ENCODE measurements at regions not wholly inside any gene's neighbourhood (a gene's known extent, or its start where the extent isn't known, plus 50 kb on each side); places are given as distances from the start of the nearest gene placed in this dataset.

DNA sequence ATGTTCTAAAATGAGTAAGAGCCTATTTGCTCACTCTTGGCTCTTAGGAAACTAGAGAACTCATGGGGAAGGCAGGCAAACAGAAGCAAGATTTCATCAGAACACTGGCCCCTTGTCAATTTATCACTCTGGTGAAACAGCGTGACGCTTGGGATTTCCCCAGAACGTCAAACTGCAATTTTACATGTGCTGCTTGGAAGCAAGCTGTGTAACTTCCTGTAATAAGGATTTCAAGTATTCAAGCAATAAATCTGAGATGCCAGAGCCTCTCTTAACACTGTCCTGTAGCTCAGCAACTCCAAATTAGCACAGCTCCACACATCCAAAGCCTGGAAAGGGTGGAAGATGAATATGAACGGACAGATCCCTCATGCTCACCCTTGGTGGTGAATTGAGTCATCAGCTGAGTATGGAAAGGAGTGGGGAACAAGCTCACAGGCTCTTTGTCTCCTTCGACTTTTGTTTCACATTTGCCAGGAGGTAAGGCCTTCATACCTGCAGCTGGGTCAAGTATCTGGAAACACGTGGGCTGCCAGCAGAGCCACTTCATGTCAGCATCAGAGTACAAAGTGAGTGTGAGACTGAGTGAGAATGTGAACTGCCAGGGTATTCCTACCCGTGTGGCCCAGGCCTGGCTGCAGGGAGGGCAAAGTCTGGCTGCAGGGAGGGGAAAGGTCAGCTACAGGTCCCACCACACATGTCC lies 140.4 kb upstream of the NAMPT start:
- Histone ChIP-seq H3K27ac (ENCODE audit: low read depth, low read length) (no peak overlapping the region), H3K4me2 (ENCODE audit: low read length) (no peak overlapping the region), H3K79me2 (ENCODE audit: insufficient read depth, low read length) (no peaks in the 10 kb centered on the region), H3K9me2 (ENCODE audit: insufficient read depth) (no peaks in the 10 kb centered on the region), H3K4me3 (replicated peaks in 1 of 2; ENCODE audit: low read depth in 1 of 2, low read length in 2 of 2) (no peak overlapping the region), H2AFZ (ENCODE audit: low read depth, low read length, poor library complexity, severe bottlenecking) (no peak overlapping the region), H3K9me3 (ENCODE audit: control insufficient read depth in 1 of 2, insufficient read depth in 1 of 2, low read depth in 1 of 2, low read length in 2 of 2) (no peaks in the 10 kb centered on the region), H3K27me3 (ENCODE audit: insufficient read depth, low read length) (no peaks in the 10 kb centered on the region), H4K20me1 (ENCODE audit: insufficient read depth) (no peaks in the 10 kb centered on the region), H3K9ac (ENCODE audit: low read length) (no peak overlapping the region), H3K36me3 (ENCODE audit: control insufficient read depth in 1 of 2, insufficient read depth in 2 of 2, low read length in 2 of 2) (no peaks in the 10 kb centered on the region), H3K4me1 (ENCODE audit: control insufficient read depth in 1 of 2, insufficient read depth in 2 of 2, low read length in 2 of 2) (no peaks in the 10 kb centered on the region)
- no peak for DNase-seq (ENCODE audit: low read depth, low spot score)
- POLR2A ChIA-PET, result no interaction called here
- TF ChIP-seq TCF7L2 (IDR thresholded peaks at IDR 0.05; ENCODE audit: borderline replicate concordance, extremely low read depth, insufficient read depth, insufficient read length) (no peak), CEBPB (IDR thresholded peaks at IDR 0.05; ENCODE audit: low read depth) (no peak), EZH2 (IDR thresholded peaks at IDR 0.05) (no peak)
- ATAC-seq, result no peak
- CTCF ChIA-PET, result no interaction called here
- RAD21 ChIA-PET (ENCODE audit: low non-redundant PET in 1 of 2, low total read pairs in 2 of 2, uncharacterized antibody in 2 of 2, unreplicated experiment in 2 of 2), result interaction anchor here in 1 of 2 experiments (0.7 kb wide), 1 partner anchor 118 kb away, joined by 3 read pairs; no protein-coding TSS in a partner anchor
- intact Hi-C loops (cut with micrococcal nuclease), result no loop called here
- no TSS peak for BruUV-seq (replicated peaks)

DNA sequence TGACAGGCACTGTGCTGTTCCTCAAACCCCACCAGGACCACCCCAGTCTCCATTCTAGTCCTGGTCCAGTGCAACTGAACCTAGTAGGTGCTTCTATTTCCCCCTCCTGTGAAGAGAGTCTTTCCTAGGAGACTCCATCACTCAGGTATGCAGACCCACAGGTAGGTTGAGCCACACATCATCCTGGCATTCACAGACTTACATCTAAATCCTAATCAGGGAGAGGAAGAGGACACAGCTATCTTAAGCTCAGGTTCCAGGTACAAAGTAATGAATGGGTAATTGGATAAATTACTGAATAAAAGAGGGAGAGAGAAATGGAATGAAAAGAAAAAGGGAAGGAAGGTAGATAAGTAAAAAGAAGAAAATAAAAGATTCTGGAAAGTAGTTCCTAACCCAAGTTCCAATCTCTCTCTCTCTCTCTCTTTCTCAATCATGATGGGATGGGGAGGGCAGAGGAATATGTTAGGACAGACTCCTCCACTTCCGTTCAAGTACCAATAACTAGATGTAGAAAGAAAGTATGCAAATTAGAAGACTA lies 139.8 kb upstream of the NAMPT start:
- CTCF ChIA-PET, result no interaction called here
- BruUV-seq (replicated peaks), result no TSS peak
- Histone ChIP-seq H2AFZ (ENCODE audit: low read depth, low read length, poor library complexity, severe bottlenecking) (no peak overlapping the region), H3K9me2 (ENCODE audit: insufficient read depth) (no peaks in the 10 kb centered on the region), H4K20me1 (ENCODE audit: insufficient read depth) (no peaks in the 10 kb centered on the region), H3K4me2 (ENCODE audit: low read length) (no peak overlapping the region), H3K4me1 (ENCODE audit: control insufficient read depth in 1 of 2, insufficient read depth in 2 of 2, low read length in 2 of 2) (no peaks in the 10 kb centered on the region), H3K27ac (ENCODE audit: low read depth, low read length) (no peak overlapping the region), H3K36me3 (ENCODE audit: control insufficient read depth in 1 of 2, insufficient read depth in 2 of 2, low read length in 2 of 2) (no peaks in the 10 kb centered on the region), H3K9ac (ENCODE audit: low read length) (no peak overlapping the region), H3K9me3 (ENCODE audit: control insufficient read depth in 1 of 2, insufficient read depth in 1 of 2, low read depth in 1 of 2, low read length in 2 of 2) (no peaks in the 10 kb centered on the region), H3K27me3 (ENCODE audit: insufficient read depth, low read length) (no peaks in the 10 kb centered on the region), H3K79me2 (ENCODE audit: insufficient read depth, low read length) (no peaks in the 10 kb centered on the region), H3K4me3 (replicated peaks in 1 of 2; ENCODE audit: low read depth in 1 of 2, low read length in 2 of 2) (no peak overlapping the region)
- DNase-seq (ENCODE audit: low read depth, low spot score) (no peak), ATAC-seq (no peak)
- intact Hi-C loops (cut with micrococcal nuclease), result no loop called here
- TF ChIP-seq SP1 (IDR thresholded peaks at IDR 0.05; ENCODE audit: low read depth) (no peak), POLR2AphosphoS5 (IDR thresholded peaks at IDR 0.05; ENCODE audit: low read depth, low read length) (no peak), TCF7L2 (IDR thresholded peaks at IDR 0.05; ENCODE audit: borderline replicate concordance, extremely low read depth, insufficient read depth, insufficient read length) (no peak), SRF (IDR thresholded peaks at IDR 0.05; ENCODE audit: low read depth) (no peak), SIN3A (IDR thresholded peaks at IDR 0.05; ENCODE audit: low read depth) (no peak)
- RAD21 ChIA-PET (ENCODE audit: low non-redundant PET in 1 of 2, low total read pairs in 2 of 2, uncharacterized antibody in 2 of 2, unreplicated experiment in 2 of 2), result no interaction called here
- POLR2A ChIA-PET, result no interaction called here

All from HCT116 (cell line).